Stimulated activated CD4-positive, alpha-beta T cell treated with anti-CD3 and anti-CD28 coated beads, TNF-alpha, amount 100 ng/mL, for 48 hours (primary cell): ENCODE measurements at regions not wholly inside any gene's neighbourhood (a gene's known extent, or its start where the extent isn't known, plus 50 kb on each side); places are given as distances from the start of the nearest gene placed in this dataset.
"Not testable (repeated sequence)": the region's sequence is repeated elsewhere in the genome, so short reads cannot be mapped to it uniquely, and the experiment has no call there.

Source experiments
- DNase-seq, 3 donors: peaks; one replicate each; pipeline ENCODE4 v3.0.0-alpha.2; 2020; ENCODE audit warnings: low read depth in 3 of 3

DNA sequence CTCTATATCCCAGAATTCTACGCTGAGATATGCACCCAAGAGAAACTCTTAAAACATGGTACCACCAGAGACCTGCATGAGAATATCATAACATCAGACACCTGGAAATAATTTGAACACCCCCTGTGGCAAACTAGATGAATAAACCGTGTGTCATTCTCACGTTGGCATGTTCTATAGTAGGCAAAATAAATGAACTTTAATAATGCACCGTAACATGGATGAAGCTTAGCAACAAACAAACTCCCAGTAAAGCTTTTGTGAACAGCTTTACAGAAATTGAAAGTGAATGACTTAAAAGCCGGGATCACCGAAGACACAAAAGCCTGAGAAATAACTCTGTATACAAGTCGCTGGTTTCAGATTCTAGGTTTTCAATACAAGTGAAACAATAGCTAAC is 1166.8 kb upstream of the CITED2 start:
- DNase-seq: no peak

DNA sequence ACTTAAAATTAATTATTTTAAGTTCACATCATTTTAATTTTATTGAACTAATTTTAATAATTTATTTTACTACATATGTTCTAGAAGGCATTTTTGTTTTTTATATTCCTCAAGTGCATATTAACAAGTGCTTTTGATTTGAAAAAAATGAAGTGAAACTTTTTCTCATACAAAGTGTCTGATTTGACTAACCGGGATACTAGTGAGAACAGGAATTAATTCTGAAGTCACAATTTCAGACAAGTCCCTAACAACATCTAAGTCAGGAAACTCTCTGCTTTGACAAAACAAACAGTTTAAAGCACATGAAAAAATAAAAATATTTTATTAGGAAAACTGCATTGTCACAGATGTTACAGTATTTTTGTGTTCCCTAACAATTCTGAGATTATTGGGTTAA is 1166.3 kb upstream of the CITED2 start:
- DNase-seq: no peak

DNA sequence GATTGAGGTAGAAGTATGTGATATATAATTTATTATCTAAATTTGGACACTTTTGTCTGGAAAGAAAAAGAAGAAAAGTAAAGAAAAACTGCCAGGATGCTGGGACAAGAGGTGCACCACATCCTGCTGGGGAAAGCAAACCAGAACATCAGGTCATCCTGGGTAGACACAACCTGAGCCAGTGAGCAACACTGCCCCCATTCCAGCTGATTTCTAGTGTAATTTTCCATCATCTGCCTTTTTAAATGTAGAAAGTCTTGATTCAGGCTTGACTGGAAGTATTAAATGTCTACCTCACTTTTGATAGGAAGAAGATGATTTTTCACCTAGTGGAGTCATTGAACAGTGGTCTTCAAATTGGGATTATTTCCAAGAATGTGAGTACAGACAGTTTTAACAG is 1164.5 kb upstream of the CITED2 start:
- no peak for DNase-seq

DNA sequence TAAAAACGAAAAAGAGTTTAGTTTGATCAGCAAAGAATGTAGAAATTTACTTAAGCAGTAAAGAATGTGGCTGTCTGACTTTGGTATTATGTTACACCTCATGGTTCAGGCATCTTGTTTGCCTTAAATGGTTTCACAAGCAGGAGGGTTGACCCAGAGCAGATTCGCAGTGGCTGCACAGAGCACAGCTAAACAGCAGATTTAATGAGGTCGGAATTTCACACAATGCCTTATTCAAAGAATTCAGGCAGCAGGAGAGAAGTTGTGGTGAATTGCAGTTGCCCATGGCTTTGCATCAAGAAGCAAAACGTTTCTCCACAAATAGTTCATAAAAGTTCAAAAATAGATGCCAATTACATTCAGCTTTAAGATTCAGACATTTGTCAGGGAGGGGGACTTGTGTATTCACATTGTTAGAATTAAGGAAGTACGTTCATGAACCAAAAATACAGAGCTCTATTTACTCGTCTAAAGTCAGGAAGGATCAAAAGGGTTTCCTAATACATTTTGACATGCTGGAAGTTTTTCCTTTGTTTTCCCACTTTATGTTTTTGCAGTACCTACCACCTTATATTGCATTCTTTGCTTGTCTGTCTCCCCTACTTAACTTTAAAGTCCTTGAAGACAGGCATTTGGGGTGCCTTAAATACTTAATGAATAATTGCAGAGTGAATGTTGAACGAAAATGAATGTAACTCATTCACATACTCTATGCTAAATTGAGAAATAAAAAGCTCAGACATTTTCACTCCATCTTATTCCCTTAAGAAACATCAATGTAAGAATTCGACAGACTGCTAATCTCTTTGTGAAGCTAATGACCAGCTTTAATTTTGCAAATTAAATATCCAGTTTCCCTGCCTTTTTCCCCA is 1163.6 kb upstream of the CITED2 start:
- no peak for DNase-seq

DNA sequence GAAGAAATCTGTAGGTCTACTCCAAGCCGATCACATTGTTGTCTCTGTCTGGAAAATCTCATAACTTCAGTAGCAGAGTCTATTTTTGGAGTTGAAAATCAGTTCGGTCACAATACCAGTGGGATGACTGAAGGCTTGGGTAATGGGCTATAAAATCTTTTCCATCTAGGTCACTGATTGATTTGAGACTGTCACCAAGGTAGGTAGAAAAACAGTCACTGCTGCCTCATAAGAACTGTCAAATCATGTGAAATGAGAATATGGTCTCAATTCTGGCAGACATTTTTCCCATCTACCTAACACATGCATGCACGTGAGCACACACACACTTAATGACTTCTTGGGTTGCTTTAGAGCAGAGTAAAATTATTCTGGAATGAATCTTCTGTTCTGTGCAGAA is 1162.8 kb upstream of the CITED2 start:
- DNase-seq: no peak

DNA sequence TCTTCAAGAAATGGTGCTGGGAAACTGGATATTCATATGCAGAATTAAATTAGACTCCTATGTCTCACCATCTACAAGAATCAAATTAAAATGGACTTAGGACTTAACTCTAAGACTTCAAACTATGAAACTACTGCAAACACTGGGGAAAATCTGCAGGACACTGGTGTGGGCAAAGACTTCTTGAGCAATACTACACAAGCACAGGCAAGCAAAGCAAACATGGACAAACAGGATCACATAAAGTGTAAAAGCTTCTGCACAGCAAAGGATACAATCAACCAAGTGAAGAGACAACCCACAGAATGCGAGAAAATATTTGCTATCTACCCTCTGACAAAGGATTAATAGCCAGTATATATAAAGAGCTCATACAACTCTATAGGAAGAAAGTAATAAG is 1161.1 kb upstream of the CITED2 start:
- DNase-seq: no peak

DNA sequence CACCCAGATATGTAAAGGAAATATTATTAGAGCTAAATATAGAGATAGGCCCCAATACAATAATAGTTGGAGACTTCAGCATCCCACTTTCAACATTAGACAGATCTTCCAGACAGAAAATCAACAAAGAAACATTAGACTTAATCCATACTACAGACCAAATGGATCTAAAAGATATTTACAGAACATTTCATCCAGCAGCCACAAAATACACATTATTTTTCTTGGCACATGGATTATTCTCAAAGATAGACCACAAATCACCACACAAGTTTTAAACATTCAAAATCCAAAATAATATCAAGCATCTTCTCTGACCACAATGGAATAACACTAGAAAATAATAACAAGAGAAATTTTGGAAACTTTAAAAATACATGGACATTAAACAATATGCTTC is 1159.1 kb upstream of the CITED2 start:
- no peak for DNase-seq

DNA sequence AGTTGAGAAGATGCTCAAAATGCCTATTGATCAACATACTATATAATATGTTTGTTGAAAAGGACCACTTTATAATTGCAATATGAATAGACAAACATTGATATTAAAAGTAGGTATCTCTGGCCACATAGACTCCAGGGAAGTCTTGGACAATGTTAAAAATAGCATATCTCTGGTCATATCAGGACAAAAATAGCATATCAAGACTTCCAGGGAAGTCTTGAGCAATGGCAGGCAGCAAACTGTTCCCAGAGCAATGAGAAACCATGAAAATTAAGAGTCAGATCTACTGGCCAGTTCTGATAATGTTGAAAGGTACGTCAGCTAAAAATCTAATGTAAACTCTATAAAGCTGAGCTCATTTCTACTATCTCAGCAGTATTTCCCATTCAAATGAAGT is 1130.3 kb upstream of the CITED2 start:
- DNase-seq: no peak

DNA sequence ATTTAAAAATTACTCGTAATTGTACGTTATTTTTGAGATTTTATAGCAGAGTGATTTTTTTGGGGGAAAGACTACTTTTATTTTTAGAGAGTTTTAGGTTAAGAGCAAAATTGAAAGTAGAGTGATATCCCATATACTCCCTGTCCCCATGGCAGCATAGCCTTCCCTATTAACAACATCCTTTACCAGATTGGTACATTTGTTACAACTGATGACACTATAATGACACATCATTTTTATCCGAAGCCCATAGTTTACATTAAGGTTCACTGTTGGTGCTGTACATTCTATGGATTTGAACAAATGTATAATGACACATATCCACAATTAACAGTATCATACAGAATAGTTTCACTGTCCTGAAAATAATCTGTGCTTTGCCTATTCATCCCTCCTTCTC is 1126.4 kb upstream of the CITED2 start:
- DNase-seq: no peak

DNA sequence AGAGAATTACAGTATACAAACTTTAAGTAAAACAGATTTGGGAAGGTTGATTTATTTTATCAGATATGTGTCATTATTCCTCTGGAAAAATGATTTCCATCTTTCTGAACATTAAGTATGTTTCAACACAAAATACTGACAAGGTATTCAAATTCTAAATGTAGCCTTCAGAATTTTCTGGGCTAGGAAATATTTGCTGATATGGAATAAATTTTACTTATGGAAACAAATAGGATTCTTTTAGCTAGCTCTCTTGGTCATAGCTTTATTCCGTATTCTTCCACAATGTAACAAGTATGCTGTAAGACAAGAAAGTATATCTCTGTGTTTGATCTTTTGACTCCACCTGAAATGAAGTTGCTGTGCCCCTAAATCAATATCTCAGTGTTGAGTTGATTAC is 1125.2 kb upstream of the CITED2 start:
- no peak for DNase-seq

DNA sequence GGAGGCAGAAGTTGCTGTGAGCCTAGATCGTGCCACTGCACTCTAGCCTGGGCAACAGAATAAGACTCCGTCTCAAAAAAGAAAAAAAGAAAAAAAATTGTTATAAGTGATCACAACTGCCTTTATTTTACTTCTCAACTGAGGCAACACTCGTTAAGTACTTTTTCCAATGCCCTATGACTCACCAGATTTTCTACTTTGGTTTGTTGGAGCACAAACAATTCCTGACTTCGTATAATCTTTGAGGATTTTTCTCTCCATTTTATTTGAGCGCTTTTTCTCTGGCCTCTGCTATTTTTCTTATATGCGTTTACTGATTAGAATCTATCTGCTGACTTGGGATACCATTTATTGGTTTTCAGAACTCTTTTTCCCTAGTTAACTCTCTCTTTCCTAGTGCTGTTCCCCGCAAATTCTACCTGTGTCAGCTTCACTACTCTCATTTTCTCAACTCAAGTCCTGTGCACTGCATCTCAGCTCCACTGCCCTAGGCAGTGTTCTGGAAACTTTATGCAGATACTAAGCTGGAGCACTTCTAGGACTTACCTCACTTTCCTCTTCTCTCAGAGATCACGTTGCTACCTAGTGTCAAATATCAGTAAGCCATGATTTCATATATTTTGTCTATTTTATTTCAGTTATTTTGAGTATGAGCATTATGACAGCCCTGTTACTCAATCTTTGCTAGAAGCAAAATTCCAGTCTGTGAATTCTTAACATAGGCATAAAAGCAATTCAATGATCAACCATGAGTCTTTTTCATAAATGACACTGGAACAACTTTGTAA is 1120.1 kb upstream of the CITED2 start:
- no peak for DNase-seq

DNA sequence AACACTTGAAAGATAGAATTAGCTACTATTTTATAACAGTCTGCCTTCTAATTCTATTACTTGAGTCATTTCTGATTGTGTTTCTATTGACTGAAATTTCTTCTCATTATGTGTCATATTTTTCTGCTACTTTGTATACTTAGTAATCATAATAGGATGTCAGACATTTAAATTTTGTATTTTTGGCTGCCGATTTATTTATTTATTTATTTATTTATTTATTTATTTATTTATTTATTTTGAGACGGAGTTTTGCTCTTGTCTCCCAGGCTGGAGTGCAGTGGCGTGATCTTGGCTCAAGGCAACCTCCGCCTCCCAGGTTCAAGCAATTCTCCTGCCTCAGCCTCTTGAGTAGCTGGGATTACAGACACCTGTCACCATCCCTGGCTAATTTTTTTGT is 1119.0 kb upstream of the CITED2 start:
- not testable (repeated sequence) for DNase-seq

DNA sequence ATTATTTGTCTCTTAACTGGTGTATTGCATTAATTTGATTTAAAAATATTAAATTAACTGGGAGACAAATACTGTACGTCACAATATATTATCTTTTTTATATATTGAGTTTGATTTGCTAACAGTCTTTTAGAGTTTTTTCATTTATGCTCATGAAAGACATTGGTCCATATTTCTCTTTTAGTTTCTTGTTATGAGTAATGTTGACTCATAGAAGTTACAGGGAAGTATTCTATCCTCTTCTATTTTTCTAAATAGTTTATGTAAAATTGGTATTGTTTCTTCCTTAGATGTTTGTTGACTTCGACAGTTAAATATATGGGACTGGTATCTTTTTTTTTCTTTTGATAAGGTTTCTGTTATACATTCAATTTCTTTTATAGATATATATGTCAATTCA is 1115.6 kb upstream of the CITED2 start:
- DNase-seq: no peak

DNA sequence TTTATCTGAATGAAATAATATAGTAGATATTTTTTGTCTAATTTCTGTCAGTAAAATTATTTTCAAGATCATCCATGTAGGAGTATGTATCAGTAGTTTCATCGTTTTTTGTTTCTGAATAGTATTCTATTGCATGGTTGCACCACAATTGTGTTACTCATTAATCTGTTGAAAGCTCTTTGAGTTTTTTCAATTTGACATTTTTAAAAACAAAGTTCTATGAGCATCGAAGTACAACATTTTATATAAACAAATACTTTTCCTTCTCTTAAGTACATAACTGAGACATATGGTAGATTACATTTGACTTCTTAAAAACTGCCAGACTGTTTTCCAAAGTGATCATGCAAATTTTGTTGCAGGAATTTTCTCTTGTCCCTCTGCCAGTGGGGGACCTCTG is 1113.1 kb upstream of the CITED2 start:
- no peak for DNase-seq

DNA sequence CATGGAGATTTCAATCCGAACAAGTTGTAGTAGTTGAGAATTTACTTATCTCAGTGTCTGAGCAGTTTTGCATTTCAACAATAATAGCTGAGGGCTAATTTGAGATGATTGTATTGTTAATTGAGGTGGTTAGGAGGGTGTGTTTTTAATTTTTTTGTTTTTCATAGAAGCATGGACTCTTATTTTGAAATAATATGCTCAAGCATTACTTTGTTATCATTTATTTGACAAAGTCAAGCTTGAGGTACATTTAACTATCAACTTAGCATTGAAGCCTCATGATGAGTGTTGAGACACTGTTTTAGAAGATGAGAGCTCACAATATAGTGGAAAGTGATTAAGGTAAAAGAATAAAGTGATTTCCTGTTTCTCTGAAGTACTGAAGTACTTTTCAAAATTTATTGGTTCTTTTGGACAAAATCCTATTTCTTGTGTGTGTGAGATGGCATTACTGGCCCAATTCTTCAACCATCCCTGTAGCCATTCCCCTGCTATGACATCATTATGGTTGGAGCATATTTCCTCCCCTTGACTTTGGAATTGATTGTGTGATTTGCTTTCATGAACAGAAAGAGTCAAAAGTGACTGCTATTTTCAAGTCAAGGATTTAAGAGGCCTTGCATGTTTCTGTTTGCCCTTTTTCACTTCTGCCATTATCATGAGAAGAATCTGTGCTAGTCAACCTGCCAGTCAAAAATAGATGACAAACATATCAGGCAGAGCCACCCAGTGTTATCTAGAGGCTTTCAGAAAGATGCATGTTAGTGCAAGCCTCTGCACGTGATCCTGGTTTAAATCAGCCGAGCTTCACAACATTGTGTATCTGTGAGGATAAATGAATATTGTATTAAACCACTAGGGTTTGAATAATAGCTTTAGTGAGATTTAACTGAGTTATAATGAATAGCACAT is 1112.3 kb upstream of the CITED2 start:
- DNase-seq: no peak

DNA sequence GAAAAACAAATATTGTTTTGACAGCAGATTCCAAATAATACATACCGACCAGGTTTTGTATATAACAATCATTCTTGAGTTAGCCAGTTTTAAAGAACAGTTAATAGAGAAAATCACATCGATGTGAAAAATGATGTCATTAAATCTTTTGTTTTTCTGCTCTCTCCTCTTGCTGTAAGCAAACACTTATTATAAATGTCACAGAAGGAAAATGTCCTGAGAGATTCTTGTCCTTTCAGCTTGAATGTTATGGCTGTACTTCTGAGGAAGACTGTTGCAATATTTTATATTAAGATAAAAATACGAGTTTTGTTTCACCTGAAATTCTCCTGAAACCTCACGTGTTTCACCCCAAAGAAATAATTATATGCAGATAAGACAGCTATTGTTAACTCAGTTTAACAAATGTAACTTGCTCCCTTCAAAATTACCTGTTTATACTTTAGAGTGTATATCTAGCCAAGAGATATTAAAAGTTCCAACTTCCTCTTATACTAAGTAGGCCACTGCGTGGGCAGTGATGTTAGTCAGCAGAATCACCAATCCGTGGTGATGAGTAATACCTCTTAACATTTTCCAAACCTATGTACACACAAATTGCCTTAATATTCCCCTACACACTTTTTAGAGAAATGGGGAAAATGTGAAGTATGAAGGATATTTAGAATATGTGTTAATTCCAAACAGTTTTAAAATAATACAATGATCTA is 1111.4 kb upstream of the CITED2 start:
- DNase-seq: peak in 1 of 3 donors; percentile 0

DNA sequence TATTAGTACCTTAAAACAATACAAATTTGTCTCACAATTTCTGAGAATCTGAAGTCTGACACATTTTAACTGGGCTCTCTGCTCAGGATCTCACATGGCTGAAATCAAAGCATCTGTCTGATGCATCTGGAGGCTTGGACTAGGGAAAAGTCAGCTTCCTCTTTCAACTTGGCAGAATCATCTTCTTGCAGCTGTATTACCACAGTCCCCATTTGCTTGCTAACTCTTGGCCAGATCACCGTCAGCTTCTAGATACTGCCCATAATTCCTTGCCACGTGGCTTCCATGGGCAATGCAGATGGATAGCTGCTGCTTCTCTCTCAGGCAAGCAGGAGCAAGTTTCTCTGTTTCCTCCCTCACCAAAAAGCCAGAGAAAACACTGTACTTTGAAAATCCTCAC is 1106.4 kb upstream of the CITED2 start:
- DNase-seq: no peak

DNA sequence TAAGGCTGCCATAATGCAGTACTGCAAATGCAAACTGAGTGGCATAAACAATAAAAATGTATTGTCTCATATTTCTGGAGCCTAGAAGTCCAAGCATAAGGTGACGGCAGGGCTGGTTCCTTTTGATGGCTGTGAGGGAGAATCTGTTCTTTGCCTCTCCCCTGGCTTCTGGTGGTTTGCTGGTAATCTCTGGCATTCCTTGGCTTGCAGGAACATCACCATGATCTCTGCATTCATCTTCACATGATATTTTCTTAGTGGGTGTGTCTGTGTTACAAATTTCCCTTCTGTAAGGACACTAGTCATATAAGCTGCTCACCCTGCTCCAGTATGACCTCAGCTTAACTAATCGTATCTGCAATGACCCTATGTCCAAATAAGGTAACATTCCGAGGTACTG is 1104.2 kb upstream of the CITED2 start:
- no peak for DNase-seq

DNA sequence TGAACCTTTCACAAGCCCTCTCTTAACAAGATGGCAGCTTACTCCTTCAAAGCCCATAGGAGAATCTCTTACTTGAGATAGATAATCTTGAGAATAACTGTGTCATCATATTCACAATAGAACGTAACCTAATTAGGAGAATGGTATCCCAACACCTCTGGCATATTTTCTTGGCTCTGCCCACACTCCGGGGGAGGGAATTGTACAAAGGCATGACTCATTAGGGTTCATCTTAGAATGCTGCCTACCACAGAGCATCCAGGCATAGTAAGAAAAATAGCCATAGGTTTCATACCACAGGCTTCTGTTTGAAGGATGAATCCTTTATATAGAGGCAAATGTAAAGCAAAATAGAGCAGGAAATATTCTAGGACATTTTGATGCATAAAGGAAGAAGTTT is 1100.6 kb upstream of the CITED2 start:
- no peak for DNase-seq

DNA sequence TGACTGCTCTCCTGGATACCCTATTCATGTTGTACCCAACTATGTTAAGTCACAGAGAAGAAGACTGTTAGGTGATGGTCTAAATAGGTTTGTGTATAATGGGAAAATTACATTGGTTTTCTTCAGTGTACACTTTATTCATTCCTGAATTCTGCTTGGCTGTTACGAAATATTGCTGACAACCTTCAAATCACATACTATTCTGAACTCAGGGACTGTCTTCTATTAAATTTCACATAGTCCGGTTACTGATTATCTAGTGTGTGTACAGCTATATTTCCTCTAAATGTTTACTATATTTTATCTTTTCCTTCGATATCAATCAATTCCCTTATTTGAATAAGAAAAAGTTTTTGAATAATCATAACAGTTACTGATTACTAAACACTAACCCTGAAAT is 1090.3 kb upstream of the CITED2 start:
- DNase-seq: no peak

DNA sequence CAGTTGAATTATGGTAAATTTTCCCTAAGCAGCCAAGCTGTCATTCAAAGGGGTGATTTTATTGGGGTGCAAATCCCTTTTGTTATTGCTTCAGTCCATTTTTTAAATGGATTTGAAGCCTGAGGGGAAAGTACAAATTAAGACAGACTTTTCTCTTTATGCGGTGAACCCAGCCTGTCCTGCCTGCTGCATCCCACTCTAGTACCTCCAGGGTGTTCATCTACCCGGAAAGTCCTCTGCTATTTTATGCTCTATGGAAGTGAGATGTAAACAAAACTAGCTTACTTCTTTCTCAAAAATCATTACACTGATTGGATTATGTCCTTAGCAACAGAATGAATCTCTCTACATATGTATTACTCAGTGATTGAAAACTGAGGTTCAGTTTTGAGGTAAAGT is 1088.9 kb upstream of the CITED2 start:
- DNase-seq: no peak
